ENCODE measurements at regions not wholly inside any gene's neighbourhood (a gene's known extent, or its start where the extent isn't known, plus 50 kb on each side); places are given as distances from the start of the nearest gene placed in this dataset.

DNA sequence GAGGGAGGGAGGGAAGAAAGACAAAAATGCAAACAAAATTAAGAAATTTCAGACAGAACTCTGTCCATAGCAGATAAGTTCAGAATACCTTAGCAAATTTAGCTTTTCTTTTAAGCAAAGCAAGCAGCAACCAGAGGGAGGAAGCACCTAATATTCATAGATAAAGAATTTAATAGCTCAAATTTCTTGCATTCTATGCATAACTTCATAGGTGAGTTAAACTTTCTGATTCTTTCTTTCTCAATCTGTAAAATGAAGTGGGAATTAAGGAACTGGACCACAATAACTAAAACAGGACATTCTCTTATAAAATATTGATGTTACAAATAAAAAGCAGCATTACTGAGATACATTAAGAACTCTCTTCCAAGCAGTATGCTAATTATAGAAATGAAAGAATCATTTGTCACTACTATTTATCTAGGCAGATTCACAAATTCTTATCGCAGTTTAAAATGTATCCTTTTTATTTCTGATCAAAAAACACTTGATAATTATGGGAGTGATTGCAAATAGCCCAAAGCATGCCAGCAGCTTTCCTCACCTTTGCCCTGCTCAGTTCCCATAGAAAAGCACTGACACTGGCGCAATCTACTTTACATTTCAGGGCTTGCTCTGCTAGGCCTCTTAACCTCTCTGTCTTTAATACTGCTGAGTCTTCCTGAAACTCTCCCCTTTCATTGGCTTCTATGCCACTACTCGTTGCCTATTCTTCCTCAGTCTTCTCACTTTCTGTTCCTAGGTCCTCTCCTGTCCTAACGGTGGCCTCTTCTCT, 341.8 kb downstream of the PIK3R1 start:
- TF ChIP-seq, protein P1, sequence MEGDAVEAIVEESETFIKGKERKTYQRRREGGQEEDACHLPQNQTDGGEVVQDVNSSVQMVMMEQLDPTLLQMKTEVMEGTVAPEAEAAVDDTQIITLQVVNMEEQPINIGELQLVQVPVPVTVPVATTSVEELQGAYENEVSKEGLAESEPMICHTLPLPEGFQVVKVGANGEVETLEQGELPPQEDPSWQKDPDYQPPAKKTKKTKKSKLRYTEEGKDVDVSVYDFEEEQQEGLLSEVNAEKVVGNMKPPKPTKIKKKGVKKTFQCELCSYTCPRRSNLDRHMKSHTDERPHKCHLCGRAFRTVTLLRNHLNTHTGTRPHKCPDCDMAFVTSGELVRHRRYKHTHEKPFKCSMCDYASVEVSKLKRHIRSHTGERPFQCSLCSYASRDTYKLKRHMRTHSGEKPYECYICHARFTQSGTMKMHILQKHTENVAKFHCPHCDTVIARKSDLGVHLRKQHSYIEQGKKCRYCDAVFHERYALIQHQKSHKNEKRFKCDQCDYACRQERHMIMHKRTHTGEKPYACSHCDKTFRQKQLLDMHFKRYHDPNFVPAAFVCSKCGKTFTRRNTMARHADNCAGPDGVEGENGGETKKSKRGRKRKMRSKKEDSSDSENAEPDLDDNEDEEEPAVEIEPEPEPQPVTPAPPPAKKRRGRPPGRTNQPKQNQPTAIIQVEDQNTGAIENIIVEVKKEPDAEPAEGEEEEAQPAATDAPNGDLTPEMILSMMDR (IDR thresholded peaks at IDR 0.05), result no peak
- TF ChIP-seq EZH2 (IDR thresholded peaks at IDR 0.05) (no peak), EZH2phosphoT487 (IDR thresholded peaks at IDR 0.05) (no peak)

Measured in neural progenitor cell (in vitro differentiated cells).